HepG2 (cell line): ENCODE measurements at regions not wholly inside any gene's neighbourhood (a gene's known extent, or its start where the extent isn't known, plus 50 kb on each side); places are given as distances from the start of the nearest gene placed in this dataset.

Experiments
- ATAC-seq: fragments of 200-7000 bp; cut with Tn5 transposase; 3 replicates; pipeline ENCODE4 v1.9.1; 2020; ENCODE audit warnings: mild to moderate bottlenecking, moderate library complexity
- BruUV-seq: library from RNA; stranded (reverse); fragments of 400-500 nt; replicated peaks from 2 replicates; lab custom pipeline; 2021; lab: Mats Ljungman, UMichigan
- CTCF ChIA-PET: fragments of 300-600 bp; formaldehyde crosslinking; extraction: SDS; loops from one replicate; lab custom pipeline; 2021; ENCODE audit warnings: low total read pairs, inconsistent platforms, low intra/inter-chr PET ratio; lab: Yijun Ruan, JAX
- POLR2A ChIA-PET: fragments of 350-600 bp; sonication (Branson Sonifier 250); formaldehyde crosslinking; loops from one replicate; lab custom pipeline; 2020; ENCODE audit warnings: antibody characterized with exemption, inconsistent platforms; lab: Yijun Ruan, JAX
- DNase-seq: peaks from one replicate; pipeline ENCODE4 v3.0.0-alpha.2; 2015; ENCODE audit warnings: low spot score
- FAIRE-seq: peaks from 3 replicates; lab custom pipeline; 2011; peaks lifted over from hg19 to GRCh38; lab: Jason Lieb, UNC
- H2AFZ ChIP-seq: one replicate; pipeline ENCODE4 v1.6.1; 2011; ENCODE audit warnings: low read length, inconsistent platforms
- H3K27ac ChIP-seq: fragments of 300-600 bp; 3 replicates; pipeline ENCODE4 v1.8.0; 2011; ENCODE audit warnings: mixed run types, mild to moderate bottlenecking, mixed read lengths, low read length, inconsistent platforms; ENCODE audit not compliant: insufficient read depth; ENCODE audit errors: extremely low read length
- H3K27me3 ChIP-seq, 2 experiments: fragments of 200-600 bp in 1 of 2; 2 replicates in 1 of 2; 3 replicates in 1 of 2; pipeline versions ENCODE4 v1.6.0 to v1.8.0; 2011; ENCODE audit warnings: low read length in 2 of 2, mild to moderate bottlenecking in 2 of 2, moderate library complexity in 2 of 2, inconsistent platforms in 1 of 2; ENCODE audit not compliant: insufficient read depth in 2 of 2, control insufficient read depth in 1 of 2
- H3K36me3 ChIP-seq, 2 experiments: fragments of 200-600 bp in 1 of 2; replicated peaks in 1 of 2; 2 replicates in 1 of 2; 3 replicates in 1 of 2; pipeline versions ENCODE4 v1.5.1 to v1.8.0; 2011; ENCODE audit warnings: low read length in 2 of 2, inconsistent platforms in 1 of 2; ENCODE audit not compliant: insufficient read depth in 2 of 2, control insufficient read depth in 1 of 2
- H3K4me1 ChIP-seq: 2 replicates; pipeline ENCODE4 v1.5.1; 2012; ENCODE audit warnings: low read length, inconsistent platforms; ENCODE audit not compliant: insufficient read depth
- H3K4me2 ChIP-seq: 2 replicates; pipeline ENCODE4 v1.6.0; 2011; ENCODE audit warnings: low read depth, low read length, inconsistent platforms
- H3K4me3 ChIP-seq, 3 experiments: fragments of 200-600 bp in 1 of 3; sonication (generic), shearing (Covaris generic) in 1 of 3; replicated peaks in 1 of 3; 2 replicates each; pipeline ENCODE4 v1.5.1; 2011 to 2016; ENCODE audit warnings: low read length in 3 of 3, inconsistent platforms in 2 of 3, low read depth in 2 of 3, mild to moderate bottlenecking in 2 of 3, control low read depth in 1 of 3, mixed read lengths in 1 of 3; ENCODE audit not compliant: insufficient read depth in 1 of 3
- H3K79me2 ChIP-seq: one replicate; pipeline ENCODE4 v1.6.1; 2011; ENCODE audit warnings: low read length, inconsistent platforms; ENCODE audit not compliant: insufficient read depth
- H3K9ac ChIP-seq: 2 replicates; pipeline ENCODE4 v1.6.0; 2011; ENCODE audit warnings: mild to moderate bottlenecking, low read depth, low read length, inconsistent platforms; ENCODE audit not compliant: insufficient read depth
- H3K9me3 ChIP-seq: 2 replicates; pipeline ENCODE4 v1.5.1; 2012; ENCODE audit warnings: mild to moderate bottlenecking, low read length
- H4K20me1 ChIP-seq: 2 replicates; pipeline ENCODE4 v1.6.0; 2011; ENCODE audit warnings: inconsistent platforms, mild to moderate bottlenecking, low read length, moderate library complexity; ENCODE audit not compliant: insufficient read depth
- EP300 ChIP-seq, 3 experiments: sonication (generic) in 1 of 3; formaldehyde crosslinking in 1 of 3; IDR thresholded peaks; 2 replicates each; pipeline versions ENCODE4 v1.5.1 to v1.6.1; 2011 to 2020; ENCODE audit warnings: low read depth in 2 of 3, low read length in 2 of 3, borderline replicate concordance in 1 of 3, improper control_type of control experiment in 1 of 3, mild to moderate bottlenecking in 1 of 3, missing genetic modification reagents in 1 of 3, moderate library complexity in 1 of 3
- ETV5 ChIP-seq: IDR thresholded peaks from 2 replicates; pipeline ENCODE4 v1.6.1; 2018; ENCODE audit warnings: missing biosample characterization, missing genetic modification reagents, inconsistent platforms, borderline replicate concordance
- HBP1 ChIP-seq: IDR thresholded peaks from 2 replicates; pipeline ENCODE4 v1.6.1; 2016; ENCODE audit warnings: low read depth, control low read depth
- JUN ChIP-seq: sonication (generic); formaldehyde crosslinking; IDR thresholded peaks from 2 replicates; pipeline ENCODE4 v1.4.0; 2020; ENCODE audit warnings: mild to moderate bottlenecking, missing genetic modification reagents
- POGZ ChIP-seq: sonication (generic); formaldehyde crosslinking; IDR thresholded peaks from 2 replicates; pipeline ENCODE4 v1.4.0; 2020; ENCODE audit warnings: mild to moderate bottlenecking, missing genetic modification reagents
- SIX4 ChIP-seq: sonication (generic); formaldehyde crosslinking; IDR thresholded peaks from 2 replicates; pipeline ENCODE4 v1.4.0; 2020; ENCODE audit warnings: missing genetic modification reagents
- SRSF1 ChIP-seq: fragments of 200-400 bp; formaldehyde crosslinking; optimal IDR thresholded peaks from 2 replicates; pipeline ENCODE3; 2017; ENCODE audit warnings: mild to moderate bottlenecking, low read depth, low read length, moderate library complexity
- ZBTB10 ChIP-seq: sonication (generic); formaldehyde crosslinking; IDR thresholded peaks from 2 replicates; pipeline ENCODE4 v1.4.0; 2020; ENCODE audit warnings: missing genetic modification reagents, borderline replicate concordance
- ZNF234 ChIP-seq: sonication (generic); formaldehyde crosslinking; conservative IDR thresholded peaks from 2 replicates; pipeline ENCODE4 v1.5.1; 2020; ENCODE audit warnings: mild to moderate bottlenecking, missing genetic modification reagents
- ZNF446 ChIP-seq: sonication (generic); formaldehyde crosslinking; IDR thresholded peaks from 2 replicates; pipeline ENCODE4 v1.5.0; 2020; ENCODE audit warnings: mild to moderate bottlenecking, missing genetic modification reagents
- ZNF619 ChIP-seq: sonication (generic); formaldehyde crosslinking; IDR thresholded peaks from 2 replicates; pipeline ENCODE4 v1.4.0; 2020; ENCODE audit warnings: mild to moderate bottlenecking, missing genetic modification reagents
- ZNF703 ChIP-seq: sonication (generic); formaldehyde crosslinking; IDR thresholded peaks from 2 replicates; pipeline ENCODE4 v1.5.1; 2020; ENCODE audit warnings: missing genetic modification reagents, mild to moderate bottlenecking, moderate library complexity, borderline replicate concordance
- ZNF724P ChIP-seq: sonication (generic); formaldehyde crosslinking; IDR thresholded peaks from 2 replicates; pipeline ENCODE4 v1.8.0; 2022; ENCODE audit warnings: missing genetic modification reagents, borderline replicate concordance
- ZSCAN20 ChIP-seq: sonication (generic); formaldehyde crosslinking; IDR thresholded peaks from 2 replicates; pipeline ENCODE4 v1.4.0; 2020; ENCODE audit warnings: missing genetic modification reagents, mild to moderate bottlenecking, borderline replicate concordance
- WGBS: methylation state at CpG from one replicate; pipeline ENCODE4 v1.1.6; 2017; ENCODE audit warnings: low lambda C conversion rate; 5-methylcytosine and 5-hydroxymethylcytosine counted together
- in situ Hi-C: cut with HindIII; loops from 2 replicates; pipeline ENCODE4 v1.10.0; 2017; ENCODE audit warnings: low pct_unique_long_range_greater_than_20kb; ENCODE audit not compliant: extremely low pct_ligation_motif_present
- intact Hi-C: fragments of 100-400 bp; cut with micrococcal nuclease; formaldehyde crosslinking; loops from one replicate; pipeline ENCODE4 v1.10.0; 2022; ENCODE audit not compliant: unreplicated experiment

GRCh38 chr20:51193066-51193772, 170.3 kb upstream of the KCNG1 start:
- CTCF ChIA-PET = no interaction called here
- H3K4me2 ChIP-seq = no peak overlapping the region
- peaks cover 6 to 73% of the 10 kb centered on the region in 2 experiments; a peak in 4 of 5 replicates for H3K27me3 ChIP-seq
- ATAC-seq (no peak), FAIRE-seq (no peak), DNase-seq (no peak)
- no peaks in the 10 kb centered on the region for H3K4me1 ChIP-seq
- H4K20me1 ChIP-seq = no peaks in the 10 kb centered on the region
- no peak overlapping the region for H3K9ac ChIP-seq
- no peaks in the 10 kb centered on the region for H3K36me3 ChIP-seq
- POLR2A ChIA-PET = no interaction called here
- BruUV-seq = no TSS peak
- no peaks in the 10 kb centered on the region for H3K9me3 ChIP-seq
- in situ Hi-C loops = no loop called here
- no peak for TF ChIP-seq ZSCAN20 (CRISPR knock-in tag)
- no peak for TF ChIP-seq ZNF234 (CRISPR knock-in tag)
- no peak for TF ChIP-seq SRSF1
- TF ChIP-seq ZNF703 (CRISPR knock-in tag) = no peak
- TF ChIP-seq ZNF619 (CRISPR knock-in tag) = no peak
- no peaks in the 10 kb centered on the region for H3K79me2 ChIP-seq
- no peak overlapping the region for H3K4me3 ChIP-seq
- no peak overlapping the region for H2AFZ ChIP-seq
- intact Hi-C loops = no loop called here
- 24% methylated on average over 16 of the region's 16 CpGs for WGBS
- no peak overlapping the region for H3K27ac ChIP-seq

DNA sequence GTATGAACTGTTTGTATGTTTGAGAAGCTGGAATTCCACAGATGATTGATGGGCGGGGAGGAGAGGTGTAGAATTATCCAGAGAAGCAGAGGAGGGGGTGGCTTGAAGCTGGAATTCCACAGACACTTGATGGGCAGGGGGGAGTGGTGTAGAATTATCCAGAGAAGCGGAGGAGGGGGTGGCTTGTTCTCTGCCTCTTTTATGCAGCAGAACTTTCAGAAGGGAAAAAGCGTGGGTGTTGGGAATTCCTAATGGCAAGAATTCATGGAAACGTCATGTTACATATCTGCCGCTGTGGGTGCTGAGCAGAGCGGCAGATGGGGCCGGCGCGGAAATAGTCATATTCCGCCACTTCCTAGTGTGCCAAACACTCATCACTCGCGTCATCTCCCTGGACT, 167.9 kb upstream of the KCNG1 start:
- H3K4me2 ChIP-seq = no peak overlapping the region
- TF ChIP-seq JUN (CRISPR knock-in tag) (no peak), ETV5 (CRISPR knock-in tag) (no peak), EP300 (IDR thresholded peaks at IDR 0.05; ENCODE audit: low read depth in 2 of 2, low read length in 2 of 2) (no peak), EP300 (CRISPR knock-in tag; IDR thresholded peaks at IDR 0.05; ENCODE audit: borderline replicate concordance) (no peak), SIX4 (CRISPR knock-in tag) (no peak), HBP1 (CRISPR knock-in tag) (no peak), ZNF446 (no peak), ZBTB10 (CRISPR knock-in tag) (no peak), ZNF724P (CRISPR knock-in tag) (no peak), POGZ (CRISPR knock-in tag) (no peak)
- TF ChIP-seq, all 625 proteins: peak for 0
- no peak for DNase-seq

More for the DNA sequence above, 167.9 kb upstream of the KCNG1 start:
- POLR2A ChIA-PET = no interaction called here
- no TSS peak for BruUV-seq
- no peaks in the 10 kb centered on the region for H3K79me2 ChIP-seq
- no peaks in the 10 kb centered on the region for H4K20me1 ChIP-seq
- intact Hi-C loops = no loop called here
- H3K9ac ChIP-seq = no peak overlapping the region
- CTCF ChIA-PET = no interaction called here
- ATAC-seq (no peak), FAIRE-seq (no peak)
- in situ Hi-C loops = no loop called here
- no peak overlapping the region for H2AFZ ChIP-seq
- 59% methylated on average over 12 of the region's 12 CpGs for WGBS
- H3K36me3 ChIP-seq = no peaks in the 10 kb centered on the region
- H3K27me3 ChIP-seq = peaks cover 6 to 62% of the 10 kb centered on the region in 2 experiments; a peak in 4 of 5 replicates
- H3K9me3 ChIP-seq = no peaks in the 10 kb centered on the region
- no peak overlapping the region for H3K27ac ChIP-seq
- H3K4me3 ChIP-seq = no peak overlapping the region
- H3K4me1 ChIP-seq = no peaks in the 10 kb centered on the region
